Endothelial cell (in vitro differentiated cells): ENCODE measurements at regions not wholly inside any gene's neighbourhood (a gene's known extent, or its start where the extent isn't known, plus 50 kb on each side); places are given as distances from the start of the nearest gene placed in this dataset.

Experiments
- DNase-seq: peaks from one replicate; pipeline ENCODE4 v3.0.0; 2021; ENCODE audit warnings: low spot score
- H3K27ac Mint-ChIP-seq: one replicate; pipeline ENCODE4 v1.8.0; 2021; ENCODE audit warnings: mixed read lengths, inconsistent platforms; ENCODE audit not compliant: unreplicated experiment
- H3K27me3 Mint-ChIP-seq: one replicate; pipeline ENCODE4 v1.8.0; 2021; ENCODE audit warnings: mild to moderate bottlenecking, moderate library complexity, mixed read lengths, inconsistent platforms; ENCODE audit not compliant: unreplicated experiment
- H3K36me3 Mint-ChIP-seq: one replicate; pipeline ENCODE4 v1.8.0; 2021; ENCODE audit warnings: mild to moderate bottlenecking, low read depth, mixed read lengths, inconsistent platforms; ENCODE audit not compliant: unreplicated experiment
- H3K4me1 Mint-ChIP-seq: one replicate; pipeline ENCODE4 v1.8.0; 2021; ENCODE audit warnings: mild to moderate bottlenecking, mixed read lengths, inconsistent platforms; ENCODE audit not compliant: unreplicated experiment
- H3K4me3 Mint-ChIP-seq: one replicate; pipeline ENCODE4 v1.8.0; 2021; ENCODE audit warnings: mild to moderate bottlenecking, mixed read lengths, inconsistent platforms; ENCODE audit not compliant: unreplicated experiment
- H3K9me3 Mint-ChIP-seq: one replicate; pipeline ENCODE4 v1.8.0; 2021; ENCODE audit warnings: mixed read lengths, inconsistent platforms; ENCODE audit not compliant: unreplicated experiment
- TF ChIP-seq, protein P1 (sequence below): fragments of 200-600 bp; sonication (generic); IDR thresholded peaks from one replicate; pipeline ENCODE4 v1.5.0; 2021; ENCODE audit warnings: antibody characterized with exemption; ENCODE audit not compliant: unreplicated experiment

DNA sequence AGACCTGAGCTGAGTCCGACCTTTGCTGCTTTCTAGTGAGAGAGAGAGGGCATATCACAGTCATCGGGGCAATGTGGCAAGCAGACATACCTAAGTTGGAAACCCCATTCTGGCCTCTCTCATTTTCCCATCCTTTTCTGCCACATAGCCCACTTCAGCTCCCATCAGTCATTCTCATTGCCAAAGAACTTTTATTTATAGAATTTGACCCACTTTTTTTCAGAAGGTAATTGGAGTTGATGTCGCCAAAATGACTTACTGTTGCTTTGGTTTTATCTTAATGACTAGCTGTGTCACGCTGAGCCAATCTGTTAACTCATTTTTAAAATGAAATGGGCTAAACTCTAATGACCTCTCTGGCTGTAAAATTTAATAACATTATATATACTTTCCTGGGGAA is 63.9 kb upstream of the RMST start:
- H3K4me3 Mint-ChIP-seq, result no peak overlapping the region
- no peaks in the 10 kb centered on the region for H3K4me1 Mint-ChIP-seq
- TF ChIP-seq, protein P1, sequence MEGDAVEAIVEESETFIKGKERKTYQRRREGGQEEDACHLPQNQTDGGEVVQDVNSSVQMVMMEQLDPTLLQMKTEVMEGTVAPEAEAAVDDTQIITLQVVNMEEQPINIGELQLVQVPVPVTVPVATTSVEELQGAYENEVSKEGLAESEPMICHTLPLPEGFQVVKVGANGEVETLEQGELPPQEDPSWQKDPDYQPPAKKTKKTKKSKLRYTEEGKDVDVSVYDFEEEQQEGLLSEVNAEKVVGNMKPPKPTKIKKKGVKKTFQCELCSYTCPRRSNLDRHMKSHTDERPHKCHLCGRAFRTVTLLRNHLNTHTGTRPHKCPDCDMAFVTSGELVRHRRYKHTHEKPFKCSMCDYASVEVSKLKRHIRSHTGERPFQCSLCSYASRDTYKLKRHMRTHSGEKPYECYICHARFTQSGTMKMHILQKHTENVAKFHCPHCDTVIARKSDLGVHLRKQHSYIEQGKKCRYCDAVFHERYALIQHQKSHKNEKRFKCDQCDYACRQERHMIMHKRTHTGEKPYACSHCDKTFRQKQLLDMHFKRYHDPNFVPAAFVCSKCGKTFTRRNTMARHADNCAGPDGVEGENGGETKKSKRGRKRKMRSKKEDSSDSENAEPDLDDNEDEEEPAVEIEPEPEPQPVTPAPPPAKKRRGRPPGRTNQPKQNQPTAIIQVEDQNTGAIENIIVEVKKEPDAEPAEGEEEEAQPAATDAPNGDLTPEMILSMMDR, result no peak
- no peaks in the 10 kb centered on the region for H3K36me3 Mint-ChIP-seq
- no peak for DNase-seq
- no peak overlapping the region for H3K27ac Mint-ChIP-seq
- no peaks in the 10 kb centered on the region for H3K9me3 Mint-ChIP-seq
- peaks cover 4% of the 10 kb centered on the region for H3K27me3 Mint-ChIP-seq

DNA sequence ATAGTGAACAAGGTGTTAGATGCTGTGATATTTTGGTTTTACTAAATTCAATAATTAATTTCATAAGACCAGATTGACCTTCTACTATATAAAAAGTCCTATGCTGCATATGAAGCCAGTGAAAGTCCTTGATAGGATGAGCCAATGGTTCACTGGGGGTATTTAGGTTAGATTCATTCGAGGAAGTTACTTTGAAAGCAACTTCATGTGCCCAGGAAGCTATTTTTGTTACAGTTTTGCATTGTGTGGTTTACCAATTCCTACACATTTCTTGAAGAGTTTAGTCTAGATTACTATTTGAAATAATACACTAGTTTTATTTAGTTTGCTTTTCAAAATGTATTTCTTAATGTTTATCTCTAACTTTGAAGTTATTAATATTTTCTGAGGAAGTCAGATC is 58.5 kb upstream of the RMST start:
- Mint-ChIP-seq H3K9me3 (no peaks in the 10 kb centered on the region), H3K27me3 (no peaks in the 10 kb centered on the region), H3K4me1 (no peaks in the 10 kb centered on the region), H3K27ac (no peak overlapping the region), H3K4me3 (no peak overlapping the region), H3K36me3 (no peaks in the 10 kb centered on the region)
- TF ChIP-seq, protein P1, result no peak
- DNase-seq, result no peak

DNA sequence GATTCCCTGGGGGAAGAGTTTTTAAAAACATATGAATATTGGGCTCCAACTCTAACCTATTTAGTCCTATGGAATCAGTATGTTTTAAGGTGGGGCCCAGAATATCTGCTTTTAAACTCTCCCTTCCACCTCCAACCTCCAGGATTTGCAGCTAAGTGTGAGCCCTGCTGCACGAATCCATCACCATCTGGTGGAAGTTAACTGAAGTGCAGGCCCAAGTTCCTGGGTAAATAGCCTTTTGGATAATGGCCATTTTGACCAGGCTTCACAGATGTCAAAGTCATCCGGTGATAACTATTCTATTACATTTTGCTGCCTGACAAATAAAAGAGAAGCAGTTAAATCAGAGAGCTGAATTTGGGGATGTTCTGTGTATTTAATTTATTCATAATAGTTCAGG is 58.1 kb upstream of the RMST start:
- no peak overlapping the region for H3K27ac Mint-ChIP-seq
- TF ChIP-seq, protein P1, result peak; percentile 89
- H3K4me3 Mint-ChIP-seq, result no peak overlapping the region
- no peaks in the 10 kb centered on the region for H3K36me3 Mint-ChIP-seq
- peak; percentile 64 for DNase-seq
- H3K4me1 Mint-ChIP-seq, result no peaks in the 10 kb centered on the region
- no peaks in the 10 kb centered on the region for H3K27me3 Mint-ChIP-seq
- H3K9me3 Mint-ChIP-seq, result no peaks in the 10 kb centered on the region

- Mint-ChIP-seq H3K4me1 (no peaks in the 10 kb centered on the region), H3K9me3 (no peaks in the 10 kb centered on the region), H3K4me3 (no peak overlapping the region), H3K27ac (no peak overlapping the region), H3K36me3 (no peaks in the 10 kb centered on the region), H3K27me3 (no peaks in the 10 kb centered on the region)
- DNase-seq, result no peak
- TF ChIP-seq, protein P1, result no peak
Observed at GRCh38 chr12:97408363-97408762, 54.2 kb upstream of the RMST start.

DNA sequence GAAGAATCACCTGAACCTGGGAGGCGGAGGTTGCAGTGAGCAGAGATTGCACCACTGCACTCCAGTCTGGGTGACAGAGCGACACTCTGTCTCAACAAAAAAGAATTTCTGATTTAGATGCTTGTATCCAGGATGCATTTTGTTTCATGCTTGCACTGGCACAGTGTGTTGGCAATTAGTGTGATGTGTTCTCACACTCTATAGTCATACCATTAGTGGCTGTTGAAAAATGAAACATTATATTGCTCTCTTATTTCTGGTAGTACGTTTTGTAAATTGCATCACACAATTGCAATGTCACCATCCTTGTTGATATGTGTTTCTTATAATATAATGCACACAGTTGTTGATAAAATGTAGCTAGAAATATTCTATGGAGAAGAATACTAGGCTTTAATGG is 51.3 kb upstream of the RMST start:
- no peaks in the 10 kb centered on the region for H3K4me1 Mint-ChIP-seq
- TF ChIP-seq, protein P1, result no peak
- no peaks in the 10 kb centered on the region for H3K27me3 Mint-ChIP-seq
- no peak overlapping the region for H3K4me3 Mint-ChIP-seq
- no peak overlapping the region for H3K27ac Mint-ChIP-seq
- no peak for DNase-seq
- H3K36me3 Mint-ChIP-seq, result no peaks in the 10 kb centered on the region
- no peaks in the 10 kb centered on the region for H3K9me3 Mint-ChIP-seq
